Nucleus accumbens (tissue), 56 donors: ENCODE measurements at regions not wholly inside any gene's neighbourhood (a gene's known extent, or its start where the extent isn't known, plus 50 kb on each side); places are given as distances from the start of the nearest gene placed in this dataset.

Experiments
- DNase-seq, 56 donors: peaks; one replicate each; lab custom pipeline; 2025; lab: John Stamatoyannopoulos, UW

- no peak for DNase-seq
Observed at GRCh38 chr2:40559175-40559574, 107.3 kb upstream of the SLC8A1 start.

DNA sequence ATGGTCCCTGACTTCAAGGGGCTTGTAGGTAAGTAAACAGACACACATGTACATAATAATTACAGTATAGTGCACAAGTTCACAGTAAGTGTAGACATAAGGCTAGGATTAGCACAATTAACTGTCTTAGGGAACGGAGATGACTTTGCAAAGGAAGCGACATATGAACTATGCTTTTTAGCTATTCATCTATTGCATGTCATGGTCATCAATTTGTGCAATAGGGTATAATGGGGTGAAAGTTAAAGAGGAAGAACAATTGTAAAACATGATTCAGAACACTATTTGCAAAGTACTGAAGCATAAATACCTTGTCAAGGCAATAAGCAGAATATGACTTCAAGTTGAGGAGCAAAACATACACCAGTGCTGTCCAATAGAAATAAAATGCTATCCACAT lies 112.3 kb upstream of the SLC8A1 start:
- no peak for DNase-seq

DNA sequence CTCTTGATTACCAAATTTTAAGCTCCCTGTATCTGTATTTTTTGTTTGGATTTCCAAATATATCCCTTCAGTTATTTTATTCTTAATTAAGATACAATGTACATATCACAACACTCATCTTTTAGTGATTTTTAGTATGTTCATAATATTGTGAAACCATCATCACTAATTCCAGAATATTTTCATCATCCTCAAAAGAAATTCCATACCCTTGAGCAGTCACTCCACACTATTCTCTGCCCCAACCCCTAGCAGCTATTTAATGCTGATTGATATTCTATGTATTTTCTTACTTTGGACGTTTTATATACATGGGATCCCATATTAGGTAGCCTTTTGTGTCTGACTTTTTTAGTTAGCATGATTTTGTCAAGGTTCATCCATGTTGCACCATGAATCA lies 127.4 kb upstream of the SLC8A1 start:
- no peak for DNase-seq

GRCh38 chr2:40584432-40584831 lies 132.5 kb upstream of the SLC8A1 start:
- DNase-seq, result no peak

DNA sequence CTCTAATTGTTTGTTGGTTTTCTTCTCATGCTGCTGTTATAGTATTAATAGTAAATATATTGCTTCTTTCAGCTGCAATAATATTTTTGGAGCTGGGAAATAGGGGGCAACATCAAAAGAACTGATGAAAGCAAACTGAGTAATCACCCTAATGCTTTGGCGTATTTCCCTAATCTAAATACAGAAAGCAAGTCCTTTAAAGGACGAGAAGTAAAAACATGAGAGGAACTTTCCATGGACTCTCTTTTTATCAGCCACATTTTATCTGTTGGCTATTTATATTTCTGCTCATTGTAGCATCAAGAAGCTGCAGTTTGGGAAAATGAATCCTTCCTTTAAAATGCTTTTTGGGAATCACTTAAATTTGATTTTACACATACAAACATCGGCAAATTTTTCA lies 139.9 kb upstream of the SLC8A1 start:
- DNase-seq, result no peak

- peak in 2 of 56 donors; percentile 6 to 9 for DNase-seq
Observed at GRCh38 chr2:40592218-40592617, 140.3 kb upstream of the SLC8A1 start.

- no peak for DNase-seq
Observed at GRCh38 chr2:40606862-40607261, 155.0 kb upstream of the SLC8A1 start.

DNA sequence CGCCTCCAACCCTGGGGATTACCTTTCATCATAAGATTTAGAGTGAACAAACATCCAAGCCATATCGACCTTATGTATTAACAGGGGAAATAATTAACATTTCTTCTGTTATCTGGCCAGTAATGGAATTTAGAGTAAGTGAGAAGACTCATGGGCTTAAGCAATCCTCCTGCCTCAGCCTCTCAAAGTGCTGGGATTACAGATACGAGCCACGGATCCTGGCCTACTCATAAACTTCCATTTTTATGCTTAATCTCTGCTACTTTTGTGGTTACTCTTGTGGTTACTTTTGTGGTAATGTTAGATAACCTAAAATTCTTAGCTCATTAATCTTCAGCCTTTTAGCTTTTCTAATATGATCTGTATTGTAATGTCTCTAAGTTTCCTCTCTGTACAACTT lies 159.3 kb upstream of the SLC8A1 start:
- no peak for DNase-seq

GRCh38 chr2:40625849-40626248 lies 174.0 kb upstream of the SLC8A1 start:
- DNase-seq, result peak in 1 of 56 donors; percentile 1

GRCh38 chr2:40628556-40628955 lies 176.7 kb upstream of the SLC8A1 start:
- DNase-seq, result no peak

DNA sequence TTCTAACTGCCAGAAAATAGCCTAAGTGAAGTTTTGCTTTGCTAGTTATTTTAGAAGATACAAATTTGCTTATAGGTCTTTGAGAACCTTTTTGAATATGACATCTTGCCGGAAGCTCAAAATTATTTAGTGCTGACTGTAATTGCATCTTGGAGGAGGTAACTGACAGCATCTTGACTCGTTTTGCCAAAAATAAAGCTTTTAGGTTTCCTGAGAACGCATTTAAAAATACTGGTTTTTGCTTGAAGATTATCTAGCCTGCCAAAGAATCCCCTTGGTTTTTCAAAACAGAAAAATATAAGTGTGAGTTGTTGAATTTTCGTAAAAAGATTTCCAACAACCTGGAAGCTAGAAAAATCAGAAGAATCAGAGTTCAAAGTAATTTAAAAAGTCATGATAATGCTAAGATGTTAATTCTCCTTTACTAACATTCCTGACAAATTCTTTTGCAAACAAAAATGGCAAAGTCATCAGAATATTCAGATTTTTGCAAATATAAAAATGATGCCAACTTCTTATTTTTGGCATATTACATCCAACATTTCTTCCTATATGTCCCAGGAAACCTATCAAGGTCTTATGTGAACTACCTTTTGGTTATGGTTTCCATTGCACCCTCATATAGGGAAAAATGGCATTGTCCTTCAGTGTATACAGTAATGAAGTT lies 178.0 kb upstream of the SLC8A1 start:
- peak in 1 of 56 donors; percentile 14 for DNase-seq

GRCh38 chr2:40639320-40639719 lies 187.4 kb upstream of the SLC8A1 start:
- DNase-seq, result no peak

- DNase-seq, result no peak
Observed at GRCh38 chr2:40642237-40642636, 190.3 kb upstream of the SLC8A1 start.

DNA sequence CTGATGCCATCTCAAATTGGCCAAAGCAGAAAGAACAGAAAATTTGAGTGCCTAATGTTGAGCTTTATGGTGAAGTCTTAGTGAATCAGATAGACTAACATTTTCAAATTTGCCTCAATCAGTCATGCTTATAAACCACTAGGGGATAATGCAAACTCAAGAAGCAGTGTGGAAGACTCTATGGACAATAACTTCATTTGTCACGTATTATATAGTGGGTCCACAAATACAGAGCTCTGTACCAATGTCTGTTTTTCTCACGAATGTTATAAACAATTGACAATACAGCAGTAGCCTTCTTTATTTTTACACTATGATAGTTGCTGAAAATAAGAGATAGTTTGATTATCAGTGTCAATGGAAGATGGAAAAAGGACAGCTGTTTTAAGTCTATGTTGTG lies 190.8 kb upstream of the SLC8A1 start:
- DNase-seq, result no peak

- no peak for DNase-seq
Observed at GRCh38 chr2:40646642-40647041, 194.8 kb upstream of the SLC8A1 start.

DNA sequence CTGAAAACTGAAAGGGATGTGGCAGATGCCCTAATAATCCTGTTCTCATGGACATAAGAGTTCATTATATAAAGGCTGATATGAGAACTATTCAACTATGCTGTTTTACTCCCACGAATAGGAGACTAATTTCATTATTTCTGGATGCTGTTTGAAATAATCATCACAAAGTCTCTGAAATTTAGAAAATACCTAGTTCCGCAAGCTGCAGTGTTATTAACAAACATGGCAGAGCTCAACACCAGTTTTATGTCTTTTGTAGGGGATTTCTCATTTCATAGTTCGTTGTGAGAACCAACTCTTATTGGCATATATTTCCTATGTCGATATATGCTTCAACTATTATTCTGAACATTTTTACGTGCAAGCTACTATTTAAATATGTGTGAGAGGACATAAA lies 200.3 kb upstream of the SLC8A1 start:
- no peak for DNase-seq

GRCh38 chr2:40653829-40654228 lies 201.9 kb upstream of the SLC8A1 start:
- DNase-seq, result no peak

GRCh38 chr2:40654346-40654745 lies 202.5 kb upstream of the SLC8A1 start:
- no peak for DNase-seq

DNA sequence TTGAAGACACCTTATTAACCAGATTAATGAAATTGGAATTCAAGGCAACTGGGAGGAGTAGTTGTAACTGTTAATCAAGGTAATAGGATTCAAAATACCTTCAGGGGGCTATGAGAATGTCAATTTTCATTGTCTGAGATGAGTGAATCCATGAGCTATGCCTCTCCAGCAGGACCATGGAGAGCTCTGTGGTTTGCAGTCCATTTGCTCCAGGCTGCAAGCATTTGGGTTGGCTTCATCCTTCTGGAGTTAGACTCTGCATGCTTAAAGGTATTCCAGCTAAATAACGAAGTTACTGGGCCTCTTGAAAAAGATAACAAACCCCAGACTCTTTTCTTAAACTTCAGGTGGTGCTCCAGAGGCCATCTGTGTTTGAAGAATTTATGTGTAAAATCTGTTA lies 207.1 kb upstream of the SLC8A1 start:
- DNase-seq, result no peak

DNA sequence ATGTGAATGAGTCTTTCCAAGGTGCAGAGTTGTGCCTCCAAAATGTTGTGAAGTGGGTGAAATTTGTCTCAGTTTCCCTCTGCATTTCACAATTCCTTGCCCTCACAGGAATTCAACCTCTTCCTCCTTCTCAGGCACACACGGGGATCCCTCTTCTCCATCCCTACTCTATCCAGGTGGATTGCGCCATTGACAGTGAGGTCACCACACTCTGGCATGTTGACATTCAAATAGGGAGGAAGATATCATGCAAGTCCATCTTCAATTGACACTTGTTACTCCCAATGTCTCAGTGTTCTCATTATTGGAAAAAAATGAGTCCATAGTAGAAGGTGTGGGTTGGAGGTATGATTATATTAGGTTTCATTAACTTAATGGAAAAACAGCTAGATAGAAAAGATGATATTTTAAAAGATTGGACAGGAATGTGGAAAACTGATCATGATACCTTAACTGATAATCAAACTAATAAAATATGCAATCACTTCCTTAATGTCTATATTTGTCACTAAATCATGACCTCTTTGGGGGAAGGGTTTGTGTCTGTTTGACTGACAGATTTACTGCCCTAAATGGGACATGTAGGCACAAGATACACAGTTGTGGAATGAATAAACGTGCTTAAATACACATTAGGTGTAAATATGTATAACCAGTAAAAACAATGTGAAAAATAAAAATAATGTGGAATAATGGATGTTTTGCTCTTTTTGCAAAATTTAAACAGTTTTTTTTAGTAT lies 213.8 kb upstream of the SLC8A1 start:
- no peak for DNase-seq

DNA sequence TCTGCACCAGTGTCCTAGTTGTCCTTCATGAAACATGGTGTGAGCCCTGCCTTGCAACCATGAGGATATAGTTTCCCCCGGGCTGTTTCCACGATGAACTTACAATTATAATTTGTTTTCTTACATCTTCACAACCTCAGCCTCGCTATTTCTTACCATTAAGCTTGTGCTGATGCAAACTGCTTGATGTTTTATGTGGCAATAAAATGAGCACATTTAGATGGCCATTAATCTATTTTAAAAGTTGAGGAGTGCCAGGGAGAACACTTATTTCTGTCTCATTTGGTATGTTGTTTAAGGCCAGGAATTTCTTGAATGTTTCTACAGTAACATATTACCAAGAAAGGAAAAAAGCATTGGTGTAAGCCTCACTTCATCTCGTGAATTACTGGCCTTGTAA lies 214.5 kb upstream of the SLC8A1 start:
- no peak for DNase-seq

DNA sequence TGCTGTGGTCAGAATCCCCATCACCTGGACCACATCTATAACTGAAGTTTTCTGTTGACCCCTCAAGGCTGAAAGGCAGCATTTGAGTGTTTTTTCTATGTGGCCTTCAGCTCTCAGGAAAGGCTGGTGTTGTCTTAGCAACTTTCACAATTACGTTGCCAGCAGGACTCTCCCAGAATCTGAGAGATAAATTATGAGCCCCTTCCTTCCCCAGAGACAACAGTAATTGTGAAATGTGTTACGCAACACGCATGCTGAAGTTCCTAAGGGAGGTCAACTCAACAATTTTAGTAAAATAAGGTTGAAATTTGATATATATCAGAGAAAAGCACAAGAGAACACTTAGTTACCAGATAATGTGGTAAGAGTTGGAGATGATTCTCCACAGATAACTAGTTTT lies 216.5 kb upstream of the SLC8A1 start:
- no peak for DNase-seq
